ENCODE measurements at regions not wholly inside any gene's neighbourhood (a gene's known extent, or its start where the extent isn't known, plus 50 kb on each side); places are given as distances from the start of the nearest gene placed in this dataset.
"Not testable (repeated sequence)": the region's sequence is repeated elsewhere in the genome, so short reads cannot be mapped to it uniquely, and the experiment has no call there.

GRCh38 chr2:82330155-82330554 is 2025.6 kb upstream of the LRRTM1 start:
- DNase-seq (ENCODE audit: low read depth in 2 of 2): no peak

GRCh38 chr2:82326180-82326767 is 2021.7 kb upstream of the LRRTM1 start:
- DNase-seq (ENCODE audit: low read depth in 2 of 2): not testable (repeated sequence)

GRCh38 chr2:82320296-82320695 is 2015.7 kb upstream of the LRRTM1 start:
- no peak for DNase-seq (ENCODE audit: low read depth in 2 of 2)

- DNase-seq (ENCODE audit: low read depth in 2 of 2): no peak
Observed at GRCh38 chr2:82317012-82317411, 2012.5 kb upstream of the LRRTM1 start.

- no peak for DNase-seq (ENCODE audit: low read depth in 2 of 2)
Observed at GRCh38 chr2:82316586-82316985, 2012.0 kb upstream of the LRRTM1 start.

- DNase-seq (ENCODE audit: low read depth in 2 of 2): no peak
Observed at GRCh38 chr2:82314836-82315472, 2010.4 kb upstream of the LRRTM1 start.

- no peak for DNase-seq (ENCODE audit: low read depth in 2 of 2)
Observed at GRCh38 chr2:82307511-82307910, 2003.0 kb upstream of the LRRTM1 start.

GRCh38 chr2:82301506-82301905 is 1997.0 kb upstream of the LRRTM1 start:
- no peak for DNase-seq (ENCODE audit: low read depth in 2 of 2)

GRCh38 chr2:82289446-82289845 is 1984.9 kb upstream of the LRRTM1 start:
- no peak for DNase-seq (ENCODE audit: low read depth in 2 of 2)

- DNase-seq (ENCODE audit: low read depth in 2 of 2): no peak
Observed at GRCh38 chr2:82283075-82283474, 1978.5 kb upstream of the LRRTM1 start.

- DNase-seq (ENCODE audit: low read depth in 2 of 2): no peak
Observed at GRCh38 chr2:82282111-82282882, 1977.7 kb upstream of the LRRTM1 start.

GRCh38 chr2:82279367-82279766 is 1974.8 kb upstream of the LRRTM1 start:
- DNase-seq (ENCODE audit: low read depth in 2 of 2): no peak

GRCh38 chr2:82278416-82278815 is 1973.9 kb upstream of the LRRTM1 start:
- no peak for DNase-seq (ENCODE audit: low read depth in 2 of 2)

- DNase-seq (ENCODE audit: low read depth in 2 of 2): no peak
Observed at GRCh38 chr2:82275599-82275998, 1971.0 kb upstream of the LRRTM1 start.

- no peak for DNase-seq (ENCODE audit: low read depth in 2 of 2)
Observed at GRCh38 chr2:82268446-82268845, 1963.9 kb upstream of the LRRTM1 start.

- no peak for DNase-seq (ENCODE audit: low read depth in 2 of 2)
Observed at GRCh38 chr2:82260521-82260920, 1956.0 kb upstream of the LRRTM1 start.

- DNase-seq (ENCODE audit: low read depth in 2 of 2): no peak
Observed at GRCh38 chr2:82259551-82259950, 1955.0 kb upstream of the LRRTM1 start.

- DNase-seq (ENCODE audit: low read depth in 2 of 2): no peak
Observed at GRCh38 chr2:82257796-82258555, 1953.4 kb upstream of the LRRTM1 start.

GRCh38 chr2:82256983-82257632 is 1952.6 kb upstream of the LRRTM1 start:
- DNase-seq (ENCODE audit: low read depth in 2 of 2): no peak

- no peak for DNase-seq (ENCODE audit: low read depth in 2 of 2)
Observed at GRCh38 chr2:82256288-82256687, 1951.7 kb upstream of the LRRTM1 start.

- no peak for DNase-seq (ENCODE audit: low read depth in 2 of 2)
Observed at GRCh38 chr2:82254728-82255127, 1950.2 kb upstream of the LRRTM1 start.

All from stimulated activated CD8-positive, alpha-beta memory T cell treated with anti-CD3 and anti-CD28 coated beads, Interleukin-2, amount 100 ng/mL, for 48 hours (primary cell).